Neural cell (in vitro differentiated cells): ENCODE measurements at regions not wholly inside any gene's neighbourhood (a gene's known extent, or its start where the extent isn't known, plus 50 kb on each side); places are given as distances from the start of the nearest gene placed in this dataset.

Source experiments
- H2AFZ ChIP-seq: fragments of 200-600, 300-800 bp; sonication (generic), shearing (Covaris generic); 2 replicates; pipeline ENCODE4 v1.6.0; 2014; ENCODE audit warnings: low read depth, mild to moderate bottlenecking, antibody characterized with exemption, low read length, moderate library complexity
- H3F3A ChIP-seq: fragments of 200-600 bp; shearing (Covaris generic); 2 replicates; pipeline ENCODE4 v1.6.1; 2016; ENCODE audit warnings: mild to moderate bottlenecking, moderate library complexity, mixed read lengths, antibody characterized with exemption, low read length; ENCODE audit not compliant: insufficient read depth, poor library complexity, severe bottlenecking
- H3K27ac ChIP-seq: fragments of 200-600, 300-800 bp; sonication (generic), shearing (Covaris generic); 2 replicates; pipeline ENCODE4 v1.5.1; 2014; ENCODE audit warnings: mild to moderate bottlenecking, low read length, moderate library complexity
- H3K27me3 ChIP-seq: fragments of 300-800, 200-600 bp; sonication (generic), shearing (Covaris generic); 2 replicates; pipeline ENCODE4 v1.6.0; 2014; ENCODE audit warnings: mild to moderate bottlenecking, low read depth, low read length, moderate library complexity; ENCODE audit not compliant: insufficient read depth
- H3K36me3 ChIP-seq: fragments of 300-800, 200-600 bp; sonication (generic), shearing (Covaris generic); 2 replicates; pipeline ENCODE4 v1.5.1; 2014; ENCODE audit warnings: mild to moderate bottlenecking, antibody characterized with exemption, low read length, moderate library complexity; ENCODE audit not compliant: insufficient read depth
- H3K4me2 ChIP-seq: fragments of 300-800, 200-600 bp; sonication (generic), shearing (Covaris generic); 2 replicates; pipeline ENCODE4 v1.6.0; 2014; ENCODE audit warnings: mild to moderate bottlenecking, low read length
- H3K4me3 ChIP-seq: fragments of 300-800, 200-600 bp; sonication (generic), shearing (Covaris generic); 2 replicates; pipeline ENCODE4 v1.5.1; 2014; ENCODE audit warnings: mild to moderate bottlenecking, low read length, moderate library complexity
- H3K79me2 ChIP-seq: fragments of 200-600 bp; shearing (Covaris generic); replicated peaks from 2 replicates; pipeline ENCODE4 v1.6.0; 2014; ENCODE audit warnings: mild to moderate bottlenecking, low read length, moderate library complexity; ENCODE audit not compliant: insufficient read depth
- H3K9ac ChIP-seq: fragments of 300-800, 200-600 bp; sonication (generic), shearing (Covaris generic); 2 replicates; pipeline ENCODE4 v1.6.1; 2016; ENCODE audit warnings: mild to moderate bottlenecking, low read length, mixed read lengths
- H3K9me2 ChIP-seq: fragments of 200-600 bp; shearing (Covaris generic); 2 replicates; pipeline ENCODE4 v1.6.1; 2016; ENCODE audit warnings: mild to moderate bottlenecking, low read length, mixed read lengths; ENCODE audit not compliant: insufficient read depth
- H3K9me3 ChIP-seq: fragments of 200-600, 300-800 bp; sonication (generic), shearing (Covaris generic); 2 replicates; pipeline ENCODE4 v1.6.1; 2016; ENCODE audit warnings: mild to moderate bottlenecking, mixed run types, low read length, moderate library complexity, mixed read lengths
- H4K20me1 ChIP-seq: fragments of 200-600 bp; shearing (Covaris generic); 2 replicates; pipeline ENCODE4 v1.6.1; 2016; ENCODE audit warnings: mild to moderate bottlenecking, mixed run types; ENCODE audit not compliant: insufficient read depth
- CTCF ChIP-seq: fragments of 450-650 bp; IDR thresholded peaks from 2 replicates; pipeline ENCODE4 v1.5.1; 2014; ENCODE audit warnings: antibody characterized with exemption, mild to moderate bottlenecking, moderate library complexity; ENCODE audit not compliant: poor library complexity, severe bottlenecking
- EP300 ChIP-seq: fragments of 450-650 bp; conservative IDR thresholded peaks from 2 replicates; pipeline ENCODE4 v1.6.1; 2014; ENCODE audit warnings: antibody characterized with exemption, mild to moderate bottlenecking, moderate library complexity; ENCODE audit not compliant: poor library complexity, severe bottlenecking
- EZH2 ChIP-seq: fragments of 200-600, 300-800 bp; shearing (Covaris generic), sonication (generic); IDR thresholded peaks from 2 replicates; pipeline ENCODE4 v1.6.1; 2014; ENCODE audit warnings: antibody characterized with exemption, low read length, borderline replicate concordance, mild to moderate bottlenecking; ENCODE audit not compliant: insufficient read depth, poor library complexity, severe bottlenecking
- MXI1 ChIP-seq: fragments of 450-650 bp; conservative IDR thresholded peaks from 2 replicates; pipeline ENCODE4 v1.6.1; 2014; ENCODE audit warnings: antibody characterized with exemption, mild to moderate bottlenecking; ENCODE audit not compliant: poor library complexity, severe bottlenecking
- POLR2AphosphoS5 ChIP-seq: IDR thresholded peaks from 2 replicates; pipeline ENCODE4 v1.6.1; 2012
- RAD21 ChIP-seq: fragments of 450-650 bp; conservative IDR thresholded peaks from 2 replicates; pipeline ENCODE4 v1.6.1; 2014; ENCODE audit warnings: antibody characterized with exemption, mild to moderate bottlenecking, moderate library complexity
- REST ChIP-seq: IDR thresholded peaks from 2 replicates; pipeline ENCODE4 v1.6.1; 2012; ENCODE audit warnings: borderline replicate concordance
- SMC3 ChIP-seq: fragments of 450-650 bp; conservative IDR thresholded peaks from 2 replicates; pipeline ENCODE4 v1.6.1; 2014; ENCODE audit warnings: antibody characterized with exemption, mild to moderate bottlenecking, moderate library complexity; ENCODE audit not compliant: poor library complexity
- TAF1 ChIP-seq: IDR thresholded peaks from 2 replicates; pipeline ENCODE4 v1.6.1; 2012; ENCODE audit warnings: low read depth

- H3K9me3 ChIP-seq: no peaks in the 10 kb centered on the region
- no peak for TF ChIP-seq POLR2AphosphoS5
- TF ChIP-seq EZH2: no peak
- H3K9me2 ChIP-seq: no peaks in the 10 kb centered on the region
- H3K27ac ChIP-seq: no peak overlapping the region
- no peaks in the 10 kb centered on the region for H3K36me3 ChIP-seq
- H2AFZ ChIP-seq: no peak overlapping the region
- H3K4me2 ChIP-seq: no peak overlapping the region
- no peak overlapping the region for H3K9ac ChIP-seq
- no peaks in the 10 kb centered on the region for H4K20me1 ChIP-seq
- no peak overlapping the region for H3K4me3 ChIP-seq
- no peaks in the 10 kb centered on the region for H3K27me3 ChIP-seq
- H3F3A ChIP-seq: no peaks in the 10 kb centered on the region
- H3K79me2 ChIP-seq: no peaks in the 10 kb centered on the region
Observed at GRCh38 chr13:36550177-36550576, 117.9 kb downstream of the CCNA1 start.

GRCh38 chr13:36551445-36551844 lies 119.2 kb downstream of the CCNA1 start:
- Histone ChIP-seq H3K79me2 (no peaks in the 10 kb centered on the region), H3K36me3 (no peaks in the 10 kb centered on the region), H2AFZ (no peak overlapping the region), H3K27me3 (no peaks in the 10 kb centered on the region), H3K9me2 (no peaks in the 10 kb centered on the region), H3K9ac (no peak overlapping the region), H3K4me2 (no peak overlapping the region), H3K4me3 (no peak overlapping the region), H3K27ac (no peak overlapping the region), H3F3A (no peaks in the 10 kb centered on the region), H3K9me3 (no peaks in the 10 kb centered on the region), H4K20me1 (no peaks in the 10 kb centered on the region)
- TF ChIP-seq CTCF (no peak), MXI1 (no peak), SMC3 (no peak), RAD21 (no peak), EZH2 (no peak), REST (no peak), TAF1 (no peak), POLR2AphosphoS5 (no peak), EP300 (no peak)

- H3K36me3 ChIP-seq: no peaks in the 10 kb centered on the region
- H3K4me2 ChIP-seq: no peak overlapping the region
- H3K9me3 ChIP-seq: no peaks in the 10 kb centered on the region
- no peak overlapping the region for H3K9ac ChIP-seq
- no peaks in the 10 kb centered on the region for H3K79me2 ChIP-seq
- H3K27me3 ChIP-seq: no peaks in the 10 kb centered on the region
- no peaks in the 10 kb centered on the region for H4K20me1 ChIP-seq
- no peak overlapping the region for H2AFZ ChIP-seq
- no peaks in the 10 kb centered on the region for H3K9me2 ChIP-seq
- no peak overlapping the region for H3K4me3 ChIP-seq
- TF ChIP-seq RAD21 (no peak), EZH2 (no peak), REST (no peak), CTCF (no peak), EP300 (no peak), TAF1 (no peak), SMC3 (no peak), POLR2AphosphoS5 (no peak), MXI1 (no peak)
- H3K27ac ChIP-seq: no peak overlapping the region
- no peaks in the 10 kb centered on the region for H3F3A ChIP-seq
Observed at GRCh38 chr13:36552334-36552733, 120.0 kb downstream of the CCNA1 start.
